ENCODE measurements at regions not wholly inside any gene's neighbourhood (a gene's known extent, or its start where the extent isn't known, plus 50 kb on each side); places are given as distances from the start of the nearest gene placed in this dataset.

DNA sequence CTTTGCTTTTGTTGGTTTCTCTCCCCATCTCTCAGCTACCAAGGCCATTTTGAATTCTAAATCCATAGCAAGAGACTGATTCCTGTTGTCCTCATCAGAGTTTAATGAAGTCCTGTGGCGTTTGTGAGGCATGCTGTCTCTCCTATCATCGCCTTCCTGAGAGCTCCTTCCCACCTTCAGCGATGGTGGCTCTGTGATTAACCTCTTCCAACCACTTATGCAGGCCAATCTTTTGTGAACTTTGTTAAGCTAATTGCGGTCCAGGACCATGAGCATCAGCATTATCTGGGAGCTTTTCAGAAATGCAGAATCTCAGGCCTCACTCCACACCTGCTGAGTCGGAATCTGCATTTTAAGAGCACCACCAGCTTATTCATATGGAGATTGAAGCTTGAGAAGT, 272.5 kb upstream of the CDYL start:
- no peak for TF ChIP-seq EZH2 (IDR thresholded peaks at IDR 0.05; ENCODE audit: insufficient read depth, poor library complexity, severe bottlenecking)
- TF ChIP-seq EZH2phosphoT487 (IDR thresholded peaks at IDR 0.05; ENCODE audit: insufficient read depth, low read depth) = no peak

Measured in GM23248 (cell line).